Sigmoid colon (tissue), 6 donors: ENCODE measurements at regions not wholly inside any gene's neighbourhood (a gene's known extent, or its start where the extent isn't known, plus 50 kb on each side); places are given as distances from the start of the nearest gene placed in this dataset.

Experiments
- DNase-seq: peaks from one replicate; pipeline ENCODE4 v3.0.0-alpha.2; 2019
- H3K27ac ChIP-seq, 4 donors: fragments of 200-600 bp; sonication (generic); one replicate each; pipeline ENCODE4 v1.5.1; 2016 to 2019; ENCODE audit warnings: mild to moderate bottlenecking in 1 of 4
- H3K27me3 ChIP-seq, 3 donors: fragments of 200-600 bp; sonication (generic); one replicate each; pipeline ENCODE4 v1.5.1; 2019; ENCODE audit warnings: mild to moderate bottlenecking in 1 of 3
- H3K36me3 ChIP-seq, 4 donors: fragments of 200-600 bp; sonication (generic); one replicate each; pipeline ENCODE4 v1.5.1; 2016 to 2019
- H3K4me1 ChIP-seq, 4 donors: fragments of 200-600 bp; sonication (generic); one replicate each; pipeline ENCODE4 v1.5.1; 2017 to 2019
- H3K4me3 ChIP-seq, 4 donors: fragments of 200-600 bp; sonication (generic); one replicate each; pipeline ENCODE4 v1.5.1; 2017 to 2019; ENCODE audit warnings: mild to moderate bottlenecking in 2 of 4, moderate library complexity in 1 of 4
- H3K9me3 ChIP-seq, 4 donors: fragments of 200-600 bp in 3 of 4; sonication (generic) in 3 of 4; one replicate each; pipeline versions ENCODE4 v1.5.1 to v1.6.1; 2013 to 2019
- EP300 ChIP-seq, 4 donors: sonication (generic); formaldehyde crosslinking; IDR thresholded peaks; one replicate each; pipeline ENCODE4 v1.6.1; 2017; ENCODE audit warnings: antibody characterized with exemption in 4 of 4
- POLR2A ChIP-seq, 2 donors: fragments of 450-650 bp; IDR thresholded peaks; one replicate each; pipeline ENCODE4 v1.6.1; 2016; ENCODE audit warnings: antibody characterized with exemption in 2 of 2, mild to moderate bottlenecking in 2 of 2, moderate library complexity in 2 of 2
- POLR2AphosphoS5 ChIP-seq, 4 donors: sonication (generic); formaldehyde crosslinking; IDR thresholded peaks; one replicate each; pipeline ENCODE4 v1.6.1; 2017; ENCODE audit warnings: antibody characterized with exemption in 4 of 4
- WGBS, 2 donors: extraction: QIAGEN DNeasy Blood & Tissue Kit; methylation state at CpG; one replicate each; pipeline ENCODE4 v1.1.7; 2013; 5-methylcytosine and 5-hydroxymethylcytosine counted together
- intact Hi-C: fragments of 100-400 bp; cut with DNase I; formaldehyde crosslinking; loops from one replicate; pipeline ENCODE4 v1.15.1; 2023
- TF ChIP-seq, protein P1 (sequence below), 4 experiments: fragments of 450-650 bp in 3 of 4; fragments of 200-600 bp in 1 of 4; IDR thresholded peaks; one replicate each; pipeline ENCODE4 v1.5.1; 2016 to 2019; ENCODE audit warnings: antibody characterized with exemption in 4 of 4, mild to moderate bottlenecking in 3 of 4, moderate library complexity in 2 of 4
- donor health status: healthy with polysubstance abuse.
- donor health status: healthy.

DNA sequence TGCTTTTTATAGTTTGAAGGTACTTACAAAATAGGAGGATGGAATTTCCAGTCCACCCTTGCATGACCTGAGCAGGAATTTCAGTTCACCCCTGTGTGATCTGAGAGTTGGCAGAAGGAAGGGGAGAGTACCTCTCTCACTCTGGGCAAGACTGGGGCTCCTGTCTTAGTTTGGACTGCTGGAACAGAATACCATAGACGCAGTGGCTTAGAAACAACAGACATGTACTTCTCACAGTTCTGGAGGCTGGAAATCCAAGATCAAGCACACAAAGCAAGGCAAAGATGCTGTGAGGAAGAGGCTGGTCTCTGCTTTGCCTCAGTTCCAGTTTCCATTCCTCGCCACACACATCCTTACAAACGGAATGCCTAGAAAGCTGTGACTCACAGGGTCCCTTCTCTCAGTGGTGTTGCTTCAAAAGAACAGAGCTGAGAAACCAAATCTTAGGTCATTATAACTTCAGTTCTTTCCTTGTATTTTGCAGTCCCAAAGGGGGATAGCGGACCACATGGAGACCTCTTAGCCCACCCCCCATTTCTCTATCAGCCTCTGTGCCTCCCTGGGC lies 108.8 kb upstream of the HAAO start:
- H3K36me3 ChIP-seq = no peaks in the 10 kb centered on the region
- peaks cover 0 to 3% (median 0%) of the 10 kb centered on the region in 4 donors for H3K9me3 ChIP-seq
- TF ChIP-seq POLR2AphosphoS5 (IDR thresholded peaks at IDR 0.05) (no peak), EP300 (IDR thresholded peaks at IDR 0.05) (no peak), POLR2A (IDR thresholded peaks at IDR 0.05) (no peak)
- TF ChIP-seq, protein P1, sequence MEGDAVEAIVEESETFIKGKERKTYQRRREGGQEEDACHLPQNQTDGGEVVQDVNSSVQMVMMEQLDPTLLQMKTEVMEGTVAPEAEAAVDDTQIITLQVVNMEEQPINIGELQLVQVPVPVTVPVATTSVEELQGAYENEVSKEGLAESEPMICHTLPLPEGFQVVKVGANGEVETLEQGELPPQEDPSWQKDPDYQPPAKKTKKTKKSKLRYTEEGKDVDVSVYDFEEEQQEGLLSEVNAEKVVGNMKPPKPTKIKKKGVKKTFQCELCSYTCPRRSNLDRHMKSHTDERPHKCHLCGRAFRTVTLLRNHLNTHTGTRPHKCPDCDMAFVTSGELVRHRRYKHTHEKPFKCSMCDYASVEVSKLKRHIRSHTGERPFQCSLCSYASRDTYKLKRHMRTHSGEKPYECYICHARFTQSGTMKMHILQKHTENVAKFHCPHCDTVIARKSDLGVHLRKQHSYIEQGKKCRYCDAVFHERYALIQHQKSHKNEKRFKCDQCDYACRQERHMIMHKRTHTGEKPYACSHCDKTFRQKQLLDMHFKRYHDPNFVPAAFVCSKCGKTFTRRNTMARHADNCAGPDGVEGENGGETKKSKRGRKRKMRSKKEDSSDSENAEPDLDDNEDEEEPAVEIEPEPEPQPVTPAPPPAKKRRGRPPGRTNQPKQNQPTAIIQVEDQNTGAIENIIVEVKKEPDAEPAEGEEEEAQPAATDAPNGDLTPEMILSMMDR (IDR thresholded peaks at IDR 0.05) = no peak
- peaks cover 0 to 26% (median 12%) of the 10 kb centered on the region in 4 donors for H3K4me1 ChIP-seq
- H3K27me3 ChIP-seq = no peaks in the 10 kb centered on the region
- H3K27ac ChIP-seq = peak overlapping the region in 3 of 4 donors; percentile 18 to 59 (median 22)
- no peak for DNase-seq
- H3K4me3 ChIP-seq = no peak overlapping the region
- WGBS, 2 donors = 76 to 82% methylated on average over 4 of the region's 4 CpGs
- intact Hi-C loops = no loop called here

DNA sequence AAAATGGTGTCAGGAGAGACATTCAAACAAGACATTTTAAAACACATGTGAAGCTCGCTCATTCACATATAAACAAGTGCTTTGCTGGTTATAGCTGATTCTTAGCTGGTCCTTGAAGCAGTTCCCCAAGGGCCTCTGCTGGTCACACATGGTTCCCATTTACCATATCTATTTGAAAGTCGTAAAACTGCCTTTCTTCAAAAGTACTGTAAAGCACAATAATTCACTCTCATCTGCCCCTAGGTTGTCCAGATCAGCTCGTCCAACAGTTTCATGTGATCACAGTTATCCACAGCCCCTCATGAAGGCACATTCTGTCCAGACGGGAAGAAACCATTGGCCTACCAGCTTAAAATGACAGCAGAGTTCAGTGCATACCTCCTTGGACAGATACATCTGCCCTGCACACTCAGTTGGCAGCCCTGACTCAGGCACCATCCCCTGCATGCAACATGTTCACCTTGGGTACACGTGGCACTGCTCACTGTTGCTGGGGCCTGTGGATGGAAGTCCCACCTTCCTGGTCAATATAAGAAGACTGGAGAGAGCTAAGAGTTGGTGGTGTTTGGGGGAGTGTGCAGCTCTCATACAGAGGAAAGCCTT lies 108.0 kb upstream of the HAAO start:
- H3K4me1 ChIP-seq = peaks cover 0 to 18% (median 5%) of the 10 kb centered on the region in 4 donors
- no peak for DNase-seq
- no peak for TF ChIP-seq POLR2AphosphoS5 (IDR thresholded peaks at IDR 0.05)
- TF ChIP-seq EP300 (IDR thresholded peaks at IDR 0.05) = no peak
- TF ChIP-seq, protein P1 (IDR thresholded peaks at IDR 0.05) = no peak
- TF ChIP-seq POLR2A (IDR thresholded peaks at IDR 0.05) = no peak
- WGBS, 2 donors = 81 to 82% methylated on average over 5 of the region's 5 CpGs
- H3K27me3 ChIP-seq = no peaks in the 10 kb centered on the region
- H3K36me3 ChIP-seq = no peaks in the 10 kb centered on the region
- H3K4me3 ChIP-seq = no peak overlapping the region
- H3K27ac ChIP-seq = peak overlapping the region in 1 of 4 donors; percentile 59
- peaks cover 0 to 3% (median 0%) of the 10 kb centered on the region in 4 donors for H3K9me3 ChIP-seq
- intact Hi-C loops = no loop called here

DNA sequence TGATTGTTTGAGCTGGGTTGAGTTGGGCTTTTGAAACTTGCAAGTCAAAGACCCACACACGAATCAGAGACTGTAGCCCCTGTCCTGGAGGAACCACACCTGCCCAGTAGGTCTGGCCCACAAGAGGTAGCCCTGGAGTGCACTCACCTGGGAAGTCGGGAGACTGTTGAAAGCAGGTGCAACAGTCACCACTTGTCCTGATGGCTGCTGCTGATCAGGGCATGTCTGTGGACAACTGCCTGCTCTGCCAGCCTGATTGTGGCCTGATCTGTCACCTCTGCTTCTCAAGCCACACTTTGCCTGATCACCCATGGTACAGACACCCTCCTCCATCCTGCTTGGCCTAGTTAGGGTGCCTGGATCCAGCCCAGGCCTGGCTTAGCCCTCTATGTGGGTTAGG lies 105.0 kb upstream of the HAAO start:
- WGBS, 2 donors = 86 to 93% methylated on average over 2 of the region's 2 CpGs
- intact Hi-C loops = no loop called here
- H3K4me1 ChIP-seq = peaks cover 0 to 13% (median 0%) of the 10 kb centered on the region in 4 donors
- H3K36me3 ChIP-seq = no peaks in the 10 kb centered on the region
- H3K9me3 ChIP-seq = peaks cover 0 to 3% (median 0%) of the 10 kb centered on the region in 4 donors
- no peak for DNase-seq
- H3K27ac ChIP-seq = no peak overlapping the region
- TF ChIP-seq POLR2A (IDR thresholded peaks at IDR 0.05) = no peak
- TF ChIP-seq POLR2AphosphoS5 (IDR thresholded peaks at IDR 0.05) = no peak
- TF ChIP-seq EP300 (IDR thresholded peaks at IDR 0.05) = no peak
- TF ChIP-seq, protein P1 (IDR thresholded peaks at IDR 0.05) = no peak
- H3K27me3 ChIP-seq = no peaks in the 10 kb centered on the region
- H3K4me3 ChIP-seq = no peak overlapping the region

DNA sequence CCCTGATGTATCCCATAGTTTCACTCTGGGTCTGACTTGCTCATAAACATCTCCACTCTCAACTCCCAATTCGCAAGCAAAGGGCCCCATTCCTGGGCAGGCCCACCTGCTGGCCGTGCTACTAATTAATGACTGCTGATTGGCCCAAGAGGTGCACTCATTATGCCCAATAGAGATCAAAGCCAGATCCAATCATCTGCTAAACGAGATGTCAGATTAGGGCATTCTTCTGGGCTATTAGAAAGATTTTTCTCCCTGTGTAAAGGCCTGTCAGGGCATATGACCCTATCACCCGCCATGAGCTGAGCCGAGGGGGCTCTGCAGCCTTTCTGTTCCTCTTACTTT lies 103.4 kb upstream of the HAAO start:
- intact Hi-C loops = no loop called here
- DNase-seq = no peak
- Histone ChIP-seq H3K27me3 (no peaks in the 10 kb centered on the region), H3K4me3 (no peak overlapping the region), H3K9me3 (peaks cover 0 to 3% (median 0%) of the 10 kb centered on the region in 4 donors), H3K4me1 (peaks cover 0 to 8% (median 0%) of the 10 kb centered on the region in 4 donors), H3K36me3 (no peaks in the 10 kb centered on the region), H3K27ac (no peak overlapping the region)
- WGBS, 2 donors = 95% methylated on average over 5 of the region's 5 CpGs
- TF ChIP-seq, protein P1 (IDR thresholded peaks at IDR 0.05) = no peak
- TF ChIP-seq POLR2AphosphoS5 (IDR thresholded peaks at IDR 0.05) (no peak), EP300 (IDR thresholded peaks at IDR 0.05) (no peak), POLR2A (IDR thresholded peaks at IDR 0.05) (no peak)
